ENCODE measurements at regions not wholly inside any gene's neighbourhood (a gene's known extent, or its start where the extent isn't known, plus 50 kb on each side); places are given as distances from the start of the nearest gene placed in this dataset.

DNA sequence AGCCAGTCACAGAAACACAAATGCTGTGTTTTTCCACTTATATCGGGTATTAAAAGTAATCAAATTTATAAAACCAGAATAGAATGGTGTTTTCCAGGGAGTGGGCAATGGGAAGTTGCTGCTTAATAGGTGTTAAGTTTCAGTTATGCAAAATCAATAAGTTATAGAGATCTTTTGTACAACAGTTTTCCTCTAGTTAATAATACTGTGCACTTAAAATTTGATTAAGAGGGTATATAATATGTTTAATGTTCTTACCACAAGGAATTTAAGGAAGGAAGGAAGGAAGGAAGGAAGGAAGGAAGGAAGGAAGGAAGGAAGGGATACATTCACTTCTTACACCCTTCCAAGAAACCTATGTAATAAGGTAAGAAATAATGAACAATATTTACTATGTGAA lies 867.7 kb upstream of the CDH6 start:
- TF ChIP-seq, protein P1, sequence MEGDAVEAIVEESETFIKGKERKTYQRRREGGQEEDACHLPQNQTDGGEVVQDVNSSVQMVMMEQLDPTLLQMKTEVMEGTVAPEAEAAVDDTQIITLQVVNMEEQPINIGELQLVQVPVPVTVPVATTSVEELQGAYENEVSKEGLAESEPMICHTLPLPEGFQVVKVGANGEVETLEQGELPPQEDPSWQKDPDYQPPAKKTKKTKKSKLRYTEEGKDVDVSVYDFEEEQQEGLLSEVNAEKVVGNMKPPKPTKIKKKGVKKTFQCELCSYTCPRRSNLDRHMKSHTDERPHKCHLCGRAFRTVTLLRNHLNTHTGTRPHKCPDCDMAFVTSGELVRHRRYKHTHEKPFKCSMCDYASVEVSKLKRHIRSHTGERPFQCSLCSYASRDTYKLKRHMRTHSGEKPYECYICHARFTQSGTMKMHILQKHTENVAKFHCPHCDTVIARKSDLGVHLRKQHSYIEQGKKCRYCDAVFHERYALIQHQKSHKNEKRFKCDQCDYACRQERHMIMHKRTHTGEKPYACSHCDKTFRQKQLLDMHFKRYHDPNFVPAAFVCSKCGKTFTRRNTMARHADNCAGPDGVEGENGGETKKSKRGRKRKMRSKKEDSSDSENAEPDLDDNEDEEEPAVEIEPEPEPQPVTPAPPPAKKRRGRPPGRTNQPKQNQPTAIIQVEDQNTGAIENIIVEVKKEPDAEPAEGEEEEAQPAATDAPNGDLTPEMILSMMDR (IDR thresholded peaks at IDR 0.05) = no peak
- TF ChIP-seq EZH2phosphoT487 (IDR thresholded peaks at IDR 0.05) = no peak
- no peak for TF ChIP-seq EZH2 (IDR thresholded peaks at IDR 0.05)
